ENCODE measurements at regions not wholly inside any gene's neighbourhood (a gene's known extent, or its start where the extent isn't known, plus 50 kb on each side); places are given as distances from the start of the nearest gene placed in this dataset.

DNA sequence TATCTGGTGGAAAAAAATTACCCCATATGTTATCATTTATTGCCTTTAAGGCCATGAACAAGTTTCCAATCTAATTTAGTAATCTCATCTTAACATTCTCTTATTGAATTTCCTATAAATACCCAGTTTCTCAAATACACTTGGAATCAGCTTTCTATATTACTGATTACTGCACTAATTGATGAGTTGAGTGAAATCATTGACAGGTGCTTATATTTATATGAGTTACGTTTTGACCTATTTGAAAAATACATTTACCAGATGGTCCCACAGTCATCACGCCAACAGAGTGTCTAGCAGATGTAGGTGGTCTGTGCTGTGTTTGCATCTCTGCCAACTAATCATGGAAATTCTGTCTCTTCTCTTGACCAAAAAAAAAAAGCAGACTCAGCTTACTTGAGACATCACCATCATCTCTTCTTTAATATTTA is 307.3 kb upstream of the NREP start:
- TF ChIP-seq, protein P1, sequence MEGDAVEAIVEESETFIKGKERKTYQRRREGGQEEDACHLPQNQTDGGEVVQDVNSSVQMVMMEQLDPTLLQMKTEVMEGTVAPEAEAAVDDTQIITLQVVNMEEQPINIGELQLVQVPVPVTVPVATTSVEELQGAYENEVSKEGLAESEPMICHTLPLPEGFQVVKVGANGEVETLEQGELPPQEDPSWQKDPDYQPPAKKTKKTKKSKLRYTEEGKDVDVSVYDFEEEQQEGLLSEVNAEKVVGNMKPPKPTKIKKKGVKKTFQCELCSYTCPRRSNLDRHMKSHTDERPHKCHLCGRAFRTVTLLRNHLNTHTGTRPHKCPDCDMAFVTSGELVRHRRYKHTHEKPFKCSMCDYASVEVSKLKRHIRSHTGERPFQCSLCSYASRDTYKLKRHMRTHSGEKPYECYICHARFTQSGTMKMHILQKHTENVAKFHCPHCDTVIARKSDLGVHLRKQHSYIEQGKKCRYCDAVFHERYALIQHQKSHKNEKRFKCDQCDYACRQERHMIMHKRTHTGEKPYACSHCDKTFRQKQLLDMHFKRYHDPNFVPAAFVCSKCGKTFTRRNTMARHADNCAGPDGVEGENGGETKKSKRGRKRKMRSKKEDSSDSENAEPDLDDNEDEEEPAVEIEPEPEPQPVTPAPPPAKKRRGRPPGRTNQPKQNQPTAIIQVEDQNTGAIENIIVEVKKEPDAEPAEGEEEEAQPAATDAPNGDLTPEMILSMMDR (IDR thresholded peaks at IDR 0.05; ENCODE audit: insufficient read depth, missing control alignments): no peak
- DNase-seq (ENCODE audit: insufficient read length, low spot score) (no peak), FAIRE-seq (no peak)

DNA sequence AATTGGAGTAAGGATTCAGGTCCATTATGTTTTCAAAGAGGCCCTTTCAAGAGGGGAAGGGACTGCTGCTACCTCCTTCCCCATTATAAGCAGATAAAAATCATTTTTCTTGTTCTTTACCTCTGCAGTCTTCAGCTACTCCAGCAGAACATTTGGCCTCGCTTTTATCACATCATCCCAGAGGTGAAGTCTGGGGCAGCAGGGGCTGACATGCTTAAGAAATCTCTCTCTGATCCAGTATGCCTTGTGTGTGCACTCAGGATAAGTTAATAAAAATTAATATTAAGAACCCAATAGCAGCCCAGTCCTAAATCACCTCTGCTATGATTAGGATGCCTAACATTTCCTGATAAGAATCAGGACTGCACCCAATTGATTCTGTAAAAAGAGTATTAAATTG is 306.9 kb upstream of the NREP start:
- FAIRE-seq: no peak
- TF ChIP-seq, protein P1 (IDR thresholded peaks at IDR 0.05; ENCODE audit: insufficient read depth, missing control alignments): no peak
- DNase-seq (ENCODE audit: insufficient read length, low spot score): no peak

DNA sequence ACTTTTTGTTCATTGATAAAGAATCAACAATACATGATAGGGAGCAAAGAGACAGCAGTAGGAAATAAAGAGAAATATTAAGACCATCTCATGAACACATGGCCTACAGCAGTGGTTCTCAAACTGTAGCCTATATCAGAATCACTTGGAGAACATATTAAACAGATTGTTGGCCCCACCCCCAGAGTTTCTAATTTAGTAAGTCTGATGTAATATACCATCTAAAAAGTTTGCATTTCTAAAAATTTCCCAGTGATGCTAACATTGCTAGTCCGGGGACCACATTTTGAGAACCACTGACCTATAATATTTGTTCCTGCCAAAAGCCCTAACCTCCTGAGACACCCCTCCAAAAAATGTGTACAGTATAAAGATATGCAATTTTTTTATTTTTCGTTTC is 306.2 kb upstream of the NREP start:
- no peak for FAIRE-seq
- TF ChIP-seq, protein P1 (IDR thresholded peaks at IDR 0.05; ENCODE audit: insufficient read depth, missing control alignments): no peak
- DNase-seq (ENCODE audit: insufficient read length, low spot score): no peak

DNA sequence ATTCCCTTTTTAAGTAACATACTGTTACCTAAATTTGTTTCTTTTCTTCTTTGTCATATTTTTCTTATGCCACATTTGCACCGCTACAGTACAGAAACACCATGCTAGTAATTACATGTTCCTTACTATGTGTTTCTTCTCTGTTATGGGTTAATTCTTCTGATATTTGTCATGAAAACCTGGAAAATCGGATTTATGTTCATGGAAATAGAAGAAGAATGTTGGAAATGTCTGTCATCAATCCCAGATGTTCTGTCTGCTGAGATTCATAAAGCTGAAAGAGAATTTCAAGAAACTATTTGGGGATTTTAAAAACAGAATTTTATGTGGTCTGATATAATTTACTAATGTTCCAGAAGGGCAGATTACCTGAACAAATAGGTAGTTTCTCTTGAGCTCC is 305.2 kb upstream of the NREP start:
- TF ChIP-seq, protein P1 (IDR thresholded peaks at IDR 0.05; ENCODE audit: insufficient read depth, missing control alignments): no peak
- DNase-seq (ENCODE audit: insufficient read length, low spot score) (no peak), FAIRE-seq (peak; percentile 56)

DNA sequence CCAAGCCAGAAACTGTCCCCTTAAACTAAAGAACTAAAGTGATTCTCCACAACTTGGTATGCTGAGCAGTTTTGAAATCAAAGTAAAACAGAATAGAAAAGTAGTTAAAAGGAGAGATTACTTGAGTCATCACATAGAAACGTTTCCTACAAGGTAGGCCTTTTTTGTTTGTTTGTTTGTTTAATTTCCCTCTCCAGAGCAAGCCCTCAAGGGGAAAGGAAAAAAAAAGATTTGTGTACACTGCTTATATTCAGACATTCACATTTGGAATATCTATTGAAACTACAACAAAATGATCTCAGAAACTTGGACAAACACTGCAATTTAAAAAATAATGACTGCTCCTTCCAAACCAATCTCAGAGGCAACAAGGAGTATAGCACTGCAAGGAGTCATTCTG is 304.7 kb upstream of the NREP start:
- DNase-seq (ENCODE audit: insufficient read length, low spot score) (no peak), FAIRE-seq (no peak)
- TF ChIP-seq, protein P1 (IDR thresholded peaks at IDR 0.05; ENCODE audit: insufficient read depth, missing control alignments): no peak

DNA sequence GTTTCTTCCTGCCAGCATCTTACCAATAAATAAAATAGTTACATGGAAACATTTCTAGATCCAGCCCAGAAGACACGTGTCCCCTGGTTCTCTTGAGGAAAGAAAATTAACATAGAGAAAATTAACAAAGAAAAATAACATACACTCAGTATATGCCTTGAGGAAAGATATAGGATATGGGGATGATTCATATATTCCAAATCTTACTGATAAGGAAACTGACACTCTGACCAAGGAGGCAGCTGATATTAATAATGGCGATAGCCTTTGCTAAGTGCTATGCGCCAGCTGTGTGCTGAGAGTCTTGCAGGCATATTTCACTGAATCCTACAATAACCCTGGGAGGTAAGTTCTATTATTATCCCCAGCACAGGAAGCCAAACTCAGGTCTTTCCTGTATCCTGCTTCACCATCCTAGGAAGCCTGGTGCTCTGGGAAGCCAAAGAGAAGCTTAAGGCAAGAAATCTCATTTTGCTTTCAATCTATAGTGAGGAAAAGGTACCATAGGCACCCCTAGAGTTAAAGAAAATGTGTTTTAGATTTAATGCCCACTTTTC is 302.7 kb upstream of the NREP start:
- DNase-seq (ENCODE audit: insufficient read length, low spot score) (no peak), FAIRE-seq (no peak)
- TF ChIP-seq, protein P1 (IDR thresholded peaks at IDR 0.05; ENCODE audit: insufficient read depth, missing control alignments): no peak

DNA sequence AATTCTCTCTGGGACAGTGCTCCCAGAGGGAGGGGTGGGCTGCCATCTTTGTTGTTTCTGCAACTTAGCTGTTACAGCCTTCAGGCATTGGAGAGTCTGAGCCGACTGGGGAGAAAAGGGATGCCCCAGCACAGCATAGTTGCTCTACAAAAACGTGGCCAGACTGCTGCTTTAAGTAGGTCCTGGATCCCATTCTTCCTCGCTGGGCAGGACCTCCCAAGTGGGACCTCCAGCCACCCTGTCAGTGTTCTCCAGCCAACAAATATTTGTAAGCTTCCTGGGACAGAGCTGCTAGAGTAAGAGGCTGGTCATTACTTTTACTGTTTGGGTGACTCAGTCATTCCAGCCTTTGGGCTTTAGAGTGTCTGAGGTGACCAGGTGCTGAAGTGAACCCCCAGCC is 292.7 kb upstream of the NREP start:
- DNase-seq (ENCODE audit: insufficient read length, low spot score) (no peak), FAIRE-seq (no peak)
- TF ChIP-seq, protein P1 (IDR thresholded peaks at IDR 0.05; ENCODE audit: insufficient read depth, missing control alignments): no peak
